Head of caudate nucleus (tissue), 42 donors: ENCODE measurements at regions not wholly inside any gene's neighbourhood (a gene's known extent, or its start where the extent isn't known, plus 50 kb on each side); places are given as distances from the start of the nearest gene placed in this dataset.

Source experiments
- DNase-seq, 42 donors: peaks; one replicate each; pipeline versions ENCODE4 v3.0.0 to v3.0.0-alpha.2; 2020 to 2021; ENCODE audit warnings: mixed read lengths in 7 of 42
- intact Hi-C: fragments of 100-400 bp; cut with DNase I; formaldehyde crosslinking; loops from one replicate; pipeline ENCODE4 v1.15.0; 2022

DNA sequence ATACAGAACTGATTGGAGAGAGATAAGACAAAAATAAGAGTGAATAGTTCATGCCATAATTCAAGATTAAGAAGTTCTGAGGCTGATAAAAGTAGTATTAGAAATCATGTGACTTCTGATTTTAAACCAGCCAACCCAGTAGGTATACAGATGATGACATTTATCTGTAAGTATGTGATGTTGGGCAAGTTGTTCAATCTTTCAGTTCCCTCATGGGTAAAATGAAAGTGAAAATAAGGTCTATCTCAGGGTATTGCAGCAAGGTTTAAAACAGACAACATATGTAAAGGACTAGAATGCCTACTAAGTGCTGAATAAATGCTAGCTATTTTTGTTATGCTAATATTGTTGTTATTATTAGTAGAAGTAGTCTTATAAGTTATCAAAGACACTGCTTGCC lies 1055.7 kb downstream of the NAALADL2 start:
- no peak for DNase-seq
- intact Hi-C loops = no loop called here

DNA sequence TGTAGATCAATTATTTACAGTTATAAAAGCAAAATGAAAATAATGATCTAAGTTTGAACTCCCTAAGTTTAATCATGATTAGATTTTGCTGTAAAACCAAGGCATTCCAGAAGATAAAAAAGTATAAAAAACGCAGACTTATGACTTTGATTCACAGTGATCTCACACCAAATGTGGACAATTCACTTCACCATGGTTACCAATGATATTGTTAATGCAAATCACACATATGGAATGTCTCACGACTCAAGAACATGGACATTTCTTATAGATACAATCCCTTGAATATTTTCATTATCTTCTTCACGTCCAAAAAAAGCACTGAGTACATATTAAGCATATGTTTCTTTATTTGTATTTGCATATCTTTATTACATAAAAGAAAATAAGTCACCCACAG lies 1054.2 kb downstream of the NAALADL2 start:
- no peak for DNase-seq
- intact Hi-C loops = no loop called here

GRCh38 chr3:175911937-175912336 lies 1052.8 kb downstream of the NAALADL2 start:
- intact Hi-C loops = no loop called here

GRCh38 chr3:175902226-175902625 lies 1043.1 kb downstream of the NAALADL2 start:
- DNase-seq = no peak
- intact Hi-C loops = no loop called here

More at GRCh38 chr3:175911937-175912336, 1052.8 kb downstream of the NAALADL2 start:
- DNase-seq = no peak

DNA sequence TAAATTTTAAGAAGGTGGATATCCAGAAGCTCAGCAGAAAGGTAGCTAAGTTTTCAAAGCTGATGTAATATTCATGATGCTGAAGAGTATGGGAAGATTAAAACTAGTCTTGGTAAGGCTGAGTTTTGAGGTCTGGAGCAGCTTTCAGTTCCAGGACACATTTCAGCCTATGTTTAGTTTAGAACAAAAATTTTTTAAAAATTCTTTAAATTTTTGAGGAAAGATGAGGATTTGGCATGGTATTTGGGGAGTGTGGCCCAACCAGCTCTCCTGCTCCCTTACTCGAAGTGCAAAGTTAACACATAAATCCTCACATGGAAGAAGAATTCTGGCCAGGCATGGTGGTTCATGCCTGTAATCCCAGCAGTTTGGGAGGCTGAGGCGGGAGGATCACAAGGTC lies 1039.1 kb downstream of the NAALADL2 start:
- DNase-seq = no peak
- intact Hi-C loops = no loop called here

DNA sequence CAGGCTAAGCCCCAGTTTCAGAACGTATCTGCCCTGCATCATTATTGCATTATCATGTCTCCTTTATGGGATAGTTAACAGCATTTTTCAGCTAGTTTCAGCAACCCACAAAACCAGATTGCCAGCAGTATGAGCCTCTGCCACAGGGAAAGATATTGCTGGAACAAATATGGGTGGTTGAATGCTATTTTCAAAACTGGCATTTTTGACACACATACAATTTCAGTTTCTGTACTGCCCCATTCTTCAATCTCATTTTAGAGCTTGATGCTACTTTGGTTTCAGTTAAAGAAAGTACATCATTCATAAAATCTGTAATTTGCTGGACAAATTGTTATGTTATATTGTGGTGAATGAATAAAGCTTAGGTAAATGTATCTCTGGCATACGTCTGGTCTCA lies 1037.5 kb downstream of the NAALADL2 start:
- no peak for DNase-seq

DNA sequence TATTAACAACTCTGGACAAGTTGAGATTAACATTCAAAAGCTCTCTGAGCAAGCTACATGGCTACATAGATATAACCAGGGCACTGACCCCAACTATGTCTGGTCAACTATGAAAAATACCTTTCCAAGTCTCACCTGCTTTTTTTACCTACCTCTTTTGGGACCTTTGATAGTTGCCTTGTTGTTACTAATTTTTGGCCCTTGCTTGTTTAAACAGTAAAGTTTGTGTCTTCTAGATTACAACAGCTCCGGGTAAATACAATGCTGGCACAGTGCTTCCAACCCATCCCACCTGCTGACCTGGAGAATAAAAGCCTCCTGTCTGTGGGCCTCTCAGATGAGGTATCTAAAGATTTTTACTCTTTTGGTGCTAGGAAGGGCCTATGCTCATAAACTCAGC lies 1036.6 kb downstream of the NAALADL2 start:
- intact Hi-C loops = no loop called here
- DNase-seq = no peak

More for the DNA sequence above, 1037.5 kb downstream of the NAALADL2 start:
- intact Hi-C loops = no loop called here

DNA sequence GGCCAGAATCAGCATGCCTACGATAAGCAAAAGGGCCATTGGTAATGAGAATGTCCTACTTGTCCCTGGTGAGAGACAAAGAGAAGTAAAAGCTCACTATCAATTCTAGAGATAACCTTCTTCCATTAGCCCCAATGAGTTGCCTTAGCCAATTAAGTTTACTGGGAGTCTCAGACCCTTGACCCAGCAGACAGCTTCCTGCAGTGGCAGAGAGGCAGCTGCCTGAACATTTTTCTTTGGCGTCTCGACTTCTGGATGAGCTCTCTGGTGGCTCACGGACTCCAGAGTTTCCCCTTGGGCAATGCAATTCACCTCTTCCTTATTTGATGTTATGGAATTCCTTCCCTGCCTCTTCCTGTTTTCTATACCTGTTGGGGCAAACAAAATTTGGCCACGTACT lies 1034.4 kb downstream of the NAALADL2 start:
- intact Hi-C loops = no loop called here
- no peak for DNase-seq

- intact Hi-C loops = no loop called here
- DNase-seq = no peak
These were observed 1030.9 kb downstream of the NAALADL2 start for GRCh38 chr3:175890066-175890465.

- intact Hi-C loops = no loop called here
- no peak for DNase-seq
These were observed 1026.2 kb downstream of the NAALADL2 start for GRCh38 chr3:175885231-175885766.

- DNase-seq = no peak
These were observed 1020.3 kb downstream of the NAALADL2 start for GRCh38 chr3:175879417-175879816.

DNA sequence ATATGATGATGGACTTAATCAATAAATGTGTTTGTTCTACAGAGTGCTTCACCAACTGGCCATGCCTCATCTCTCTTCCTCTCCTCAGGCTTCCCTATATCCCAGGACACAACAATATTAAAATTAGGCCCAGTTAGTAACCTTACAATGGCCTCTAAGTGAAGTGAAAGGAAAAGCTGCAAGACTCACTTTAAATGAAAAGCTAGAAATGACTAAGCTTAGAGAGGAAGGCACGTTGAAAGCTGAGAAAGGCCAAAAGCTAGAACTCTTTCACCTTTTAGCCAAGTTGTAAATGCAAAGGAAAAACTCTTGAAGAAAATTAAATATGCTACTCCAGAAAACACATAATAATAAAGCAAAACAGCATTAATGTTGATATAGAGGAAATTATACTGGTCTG lies 1010.3 kb downstream of the NAALADL2 start:
- intact Hi-C loops = no loop called here
- no peak for DNase-seq

More at GRCh38 chr3:175879417-175879816, 1020.3 kb downstream of the NAALADL2 start:
- intact Hi-C loops = no loop called here

- no peak for DNase-seq
- intact Hi-C loops = no loop called here
These were observed 1009.5 kb downstream of the NAALADL2 start for GRCh38 chr3:175868626-175869025.

DNA sequence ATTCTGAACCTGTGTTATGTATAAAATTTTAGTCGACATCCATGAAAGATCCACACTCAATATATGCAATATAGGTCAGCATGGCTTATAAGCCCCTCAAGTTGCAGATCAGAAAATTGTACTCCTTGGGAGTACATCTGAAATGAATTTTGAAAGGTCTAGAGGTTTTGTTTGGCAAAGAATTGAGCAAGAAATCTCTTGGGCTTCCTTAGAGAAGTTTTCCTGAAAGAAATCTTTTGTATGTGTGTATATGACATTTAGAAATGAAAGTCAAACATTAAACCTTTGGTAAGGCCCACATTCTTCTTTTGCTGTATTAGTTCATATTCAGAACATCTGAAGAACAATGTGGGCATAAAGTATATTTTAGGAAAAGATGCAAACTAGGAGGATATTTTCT lies 1006.6 kb downstream of the NAALADL2 start:
- no peak for DNase-seq
- intact Hi-C loops = no loop called here

- intact Hi-C loops = no loop called here
These were observed 1002.8 kb downstream of the NAALADL2 start for GRCh38 chr3:175861916-175862315.

More at GRCh38 chr3:175861916-175862315, 1002.8 kb downstream of the NAALADL2 start:
- DNase-seq = no peak
